Fibroblast of lung (primary cell): ENCODE measurements at regions not wholly inside any gene's neighbourhood (a gene's known extent, or its start where the extent isn't known, plus 50 kb on each side); places are given as distances from the start of the nearest gene placed in this dataset.
"Not testable (repeated sequence)": the region's sequence is repeated elsewhere in the genome, so short reads cannot be mapped to it uniquely, and the experiment has no call there.

ENCODE experiments used
- DNase-seq, 2 donors: peaks; one replicate each; pipeline versions ENCODE4 v3.0.0 to v3.0.0-alpha.2; 2010; ENCODE audit warnings: low read depth in 2 of 2
- H2AFZ ChIP-seq: 2 replicates; pipeline ENCODE4 v1.5.1; 2012; ENCODE audit warnings: low read length, control low read depth, inconsistent platforms
- H3K27ac ChIP-seq: 2 replicates; pipeline ENCODE4 v1.5.1; 2011; ENCODE audit warnings: low read length, control low read depth; ENCODE audit not compliant: insufficient read depth
- H3K27me3 ChIP-seq: 2 replicates; pipeline ENCODE4 v1.5.1; 2011; ENCODE audit warnings: mild to moderate bottlenecking, low read length; ENCODE audit not compliant: control insufficient read depth, insufficient read depth
- H3K36me3 ChIP-seq: 2 replicates; pipeline ENCODE4 v1.5.1; 2011; ENCODE audit warnings: low read length; ENCODE audit not compliant: control insufficient read depth, insufficient read depth
- H3K4me1 ChIP-seq: 2 replicates; pipeline ENCODE4 v1.5.1; 2011; ENCODE audit warnings: low read length; ENCODE audit not compliant: control insufficient read depth, insufficient read depth; ENCODE audit errors: extremely low read depth
- H3K4me2 ChIP-seq: 2 replicates; pipeline ENCODE4 v1.5.1; 2011; ENCODE audit warnings: low read length, control low read depth; ENCODE audit not compliant: insufficient read depth; ENCODE audit errors: extremely low read depth
- H3K4me3 ChIP-seq, 4 experiments: fragments of 200-600 bp in 1 of 4; sonication (generic) in 1 of 4; replicated peaks in 1 of 4; 2 replicates each; pipeline ENCODE4 v1.5.1; 2011 to 2016; ENCODE audit warnings: low read length in 4 of 4, low read depth in 3 of 4, mild to moderate bottlenecking in 3 of 4, control low read depth in 2 of 4, inconsistent platforms in 1 of 4, mixed read lengths in 1 of 4; ENCODE audit not compliant: insufficient read depth in 1 of 4; ENCODE audit errors: control extremely low read depth in 1 of 4
- H3K79me2 ChIP-seq: 2 replicates; pipeline ENCODE4 v1.5.1; 2012; ENCODE audit warnings: mild to moderate bottlenecking, low read length, inconsistent platforms; ENCODE audit not compliant: control insufficient read depth, insufficient read depth
- H3K9ac ChIP-seq: 2 replicates; pipeline ENCODE4 v1.5.1; 2011; ENCODE audit warnings: mild to moderate bottlenecking, low read length, control low read depth; ENCODE audit not compliant: insufficient read depth
- H3K9me3 ChIP-seq: 2 replicates; pipeline ENCODE4 v1.5.1; 2012; ENCODE audit warnings: low read depth, low read length; ENCODE audit not compliant: control insufficient read depth, insufficient read depth
- H4K20me1 ChIP-seq: 2 replicates; pipeline ENCODE4 v1.5.1; 2011; ENCODE audit warnings: low read length; ENCODE audit not compliant: control insufficient read depth, insufficient read depth; ENCODE audit errors: extremely low read depth
- EZH2 ChIP-seq: IDR thresholded peaks from 2 replicates; pipeline ENCODE4 v1.5.1; 2012; ENCODE audit warnings: low read length, control low read depth, mild to moderate bottlenecking; ENCODE audit errors: missing control alignments
- TF ChIP-seq, protein P1 (sequence below), 2 donors: IDR thresholded peaks in 1 of 2; conservative IDR thresholded peaks in 1 of 2; 1 replicate in 1 of 2; 2 replicates in 1 of 2; pipeline ENCODE4 v1.5.1; 2011 to 2012; ENCODE audit warnings: low read length in 2 of 2, control low read depth in 1 of 2, inconsistent platforms in 1 of 2, low read depth in 1 of 2, mild to moderate bottlenecking in 1 of 2

DNA sequence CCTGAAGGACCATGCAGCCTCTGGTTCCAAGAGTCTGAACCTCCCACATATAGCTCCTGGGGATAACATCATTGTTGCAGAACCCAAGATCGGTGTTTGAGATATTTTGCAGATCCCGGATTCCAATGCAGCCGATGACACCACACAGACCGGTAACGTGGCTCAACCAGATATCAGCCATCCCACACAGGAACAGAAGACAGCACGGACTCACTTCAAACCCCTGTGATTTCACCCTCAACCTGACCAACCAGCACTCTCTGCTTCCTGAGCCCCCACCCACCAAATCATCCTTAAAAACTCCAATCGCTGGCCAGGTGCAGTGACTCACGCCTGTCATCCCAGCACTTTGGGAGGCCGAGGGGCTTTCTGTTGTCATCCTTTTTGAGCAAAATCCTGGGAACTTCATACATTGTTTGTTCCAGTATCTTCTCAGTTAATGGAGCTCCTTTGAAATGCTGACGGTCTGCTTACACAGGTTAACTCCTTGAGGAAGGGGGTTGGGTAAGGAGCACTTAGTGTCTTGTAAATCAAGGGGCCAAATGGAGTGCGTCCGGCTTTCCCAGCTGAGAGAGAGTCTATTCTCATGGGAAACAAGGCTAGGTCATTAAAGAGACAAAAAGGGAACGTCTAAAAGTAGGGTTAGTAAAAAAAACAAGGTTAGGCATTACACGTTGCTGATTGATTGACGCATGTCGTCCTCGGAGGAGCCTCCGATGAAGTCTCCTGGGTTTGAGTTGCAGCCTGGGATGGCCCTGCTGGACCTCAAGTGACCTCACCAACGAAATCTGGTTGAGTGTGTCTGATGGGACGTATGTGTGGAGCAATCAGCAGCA lies 230.4 kb downstream of the CRLF2 start:
- H3K79me2 ChIP-seq, result no peaks in the 10 kb centered on the region
- no peaks in the 10 kb centered on the region for H3K9me3 ChIP-seq
- H3K36me3 ChIP-seq, result no peaks in the 10 kb centered on the region
- no peak for DNase-seq
- TF ChIP-seq EZH2, result no peak
- TF ChIP-seq, protein P1, sequence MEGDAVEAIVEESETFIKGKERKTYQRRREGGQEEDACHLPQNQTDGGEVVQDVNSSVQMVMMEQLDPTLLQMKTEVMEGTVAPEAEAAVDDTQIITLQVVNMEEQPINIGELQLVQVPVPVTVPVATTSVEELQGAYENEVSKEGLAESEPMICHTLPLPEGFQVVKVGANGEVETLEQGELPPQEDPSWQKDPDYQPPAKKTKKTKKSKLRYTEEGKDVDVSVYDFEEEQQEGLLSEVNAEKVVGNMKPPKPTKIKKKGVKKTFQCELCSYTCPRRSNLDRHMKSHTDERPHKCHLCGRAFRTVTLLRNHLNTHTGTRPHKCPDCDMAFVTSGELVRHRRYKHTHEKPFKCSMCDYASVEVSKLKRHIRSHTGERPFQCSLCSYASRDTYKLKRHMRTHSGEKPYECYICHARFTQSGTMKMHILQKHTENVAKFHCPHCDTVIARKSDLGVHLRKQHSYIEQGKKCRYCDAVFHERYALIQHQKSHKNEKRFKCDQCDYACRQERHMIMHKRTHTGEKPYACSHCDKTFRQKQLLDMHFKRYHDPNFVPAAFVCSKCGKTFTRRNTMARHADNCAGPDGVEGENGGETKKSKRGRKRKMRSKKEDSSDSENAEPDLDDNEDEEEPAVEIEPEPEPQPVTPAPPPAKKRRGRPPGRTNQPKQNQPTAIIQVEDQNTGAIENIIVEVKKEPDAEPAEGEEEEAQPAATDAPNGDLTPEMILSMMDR (conservative IDR thresholded peaks at IDR 0.05 in 1 of 2, IDR thresholded peaks at IDR 0.05 in 1 of 2; ENCODE audit: low read depth in 1 of 2, low read length in 2 of 2), result no peak
- H3K9ac ChIP-seq, result no peak overlapping the region
- no peaks in the 10 kb centered on the region for H3K4me1 ChIP-seq
- H3K27me3 ChIP-seq, result no peaks in the 10 kb centered on the region
- no peaks in the 10 kb centered on the region for H4K20me1 ChIP-seq
- no peak overlapping the region for H3K4me2 ChIP-seq
- H2AFZ ChIP-seq, result no peak overlapping the region
- no peak overlapping the region for H3K4me3 ChIP-seq
- no peak overlapping the region for H3K27ac ChIP-seq

DNA sequence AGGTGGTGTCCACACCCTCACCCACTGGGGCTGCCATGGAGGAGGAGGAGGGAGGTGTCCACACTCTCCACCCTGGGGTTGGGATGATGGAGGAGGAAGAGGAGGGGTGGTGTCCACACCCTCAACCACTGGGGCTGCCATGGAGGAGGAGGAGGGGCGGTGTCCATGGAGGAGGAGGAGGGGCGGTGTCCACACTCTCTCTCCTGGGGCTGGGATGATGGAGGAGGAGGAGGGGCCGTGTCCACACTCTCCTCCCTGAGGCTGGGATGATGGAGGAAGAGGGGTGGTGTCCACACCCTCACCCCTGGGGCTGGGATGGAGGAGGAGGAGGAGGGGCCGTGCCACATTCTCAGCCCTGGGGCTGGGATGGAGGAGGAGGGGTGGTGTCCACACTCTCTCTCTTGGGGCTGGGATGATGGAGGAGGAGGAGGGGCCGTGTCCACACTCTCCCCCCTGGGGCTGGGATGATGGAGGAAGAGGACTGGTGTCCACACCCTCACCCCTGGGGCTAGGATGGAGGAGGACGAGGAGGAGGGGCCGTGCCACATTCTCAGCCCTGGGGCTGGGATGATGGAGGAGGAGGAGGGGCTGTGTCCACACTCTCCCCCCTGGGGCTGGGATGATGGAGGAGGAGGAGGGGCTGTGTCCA lies 231.7 kb downstream of the CRLF2 start:
- Histone ChIP-seq H2AFZ (no peak overlapping the region), H3K79me2 (no peaks in the 10 kb centered on the region), H4K20me1 (no peaks in the 10 kb centered on the region), H3K36me3 (no peaks in the 10 kb centered on the region), H3K9me3 (no peaks in the 10 kb centered on the region), H3K4me1 (no peaks in the 10 kb centered on the region), H3K27ac (no peak overlapping the region), H3K4me3 (no peak overlapping the region), H3K9ac (no peak overlapping the region), H3K27me3 (no peaks in the 10 kb centered on the region), H3K4me2 (no peak overlapping the region)
- DNase-seq, result no peak
- no peak for TF ChIP-seq EZH2
- TF ChIP-seq, protein P1 (conservative IDR thresholded peaks at IDR 0.05 in 1 of 2, IDR thresholded peaks at IDR 0.05 in 1 of 2; ENCODE audit: low read depth in 1 of 2, low read length in 2 of 2), result no peak

DNA sequence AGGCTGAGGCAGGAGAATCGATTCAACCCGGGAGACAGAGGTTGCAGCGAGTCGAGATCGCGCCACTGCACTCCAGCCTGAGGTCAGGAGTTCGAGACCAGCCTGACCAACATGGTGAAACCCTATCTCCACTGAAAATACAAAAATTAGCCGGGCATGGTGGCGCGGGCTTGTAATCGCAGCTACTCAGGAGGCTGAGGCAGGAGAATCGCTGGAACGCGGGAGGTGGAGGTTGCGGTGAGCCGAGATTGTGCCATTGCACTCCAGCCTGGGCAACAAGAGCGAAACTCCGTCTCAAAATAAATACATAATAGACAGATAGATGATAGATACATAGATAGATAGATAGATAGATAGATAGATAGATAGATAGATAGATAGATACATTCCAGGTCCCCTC lies 233.3 kb downstream of the CRLF2 start:
- not testable (repeated sequence) for H3K4me3 ChIP-seq, H3K79me2 ChIP-seq, H2AFZ ChIP-seq, H3K9me3 ChIP-seq, H3K27me3 ChIP-seq, H3K36me3 ChIP-seq, H3K4me1 ChIP-seq, H3K27ac ChIP-seq, H4K20me1 ChIP-seq, DNase-seq, H3K9ac ChIP-seq, H3K4me2 ChIP-seq
